Right lobe of liver (tissue), 6 donors: ENCODE measurements at regions not wholly inside any gene's neighbourhood (a gene's known extent, or its start where the extent isn't known, plus 50 kb on each side); places are given as distances from the start of the nearest gene placed in this dataset.

Experiments
- ATAC-seq, 4 donors: fragments of 200-7000 bp; cut with Tn5 transposase; one replicate each; pipeline ENCODE4 v1.9.1; 2020; ENCODE audit warnings: mild to moderate bottlenecking in 4 of 4, moderate library complexity in 4 of 4
- DNase-seq, 3 donors: peaks; one replicate each; pipeline ENCODE4 v3.0.0-alpha.2; 2020
- H3K27ac ChIP-seq, 3 donors: fragments of 200-600 bp; one replicate each; pipeline ENCODE4 v1.8.0; 2022
- H3K27me3 ChIP-seq, 2 donors: fragments of 200-600 bp; one replicate each; pipeline ENCODE4 v1.8.0; 2022
- H3K36me3 ChIP-seq, 4 donors: fragments of 200-600 bp; sonication (generic) in 1 of 4; one replicate each; pipeline versions ENCODE4 v1.5.1 to v1.8.0; 2017 to 2022; ENCODE audit warnings: control low read depth in 1 of 4
- H3K4me1 ChIP-seq, 4 donors: fragments of 200-600 bp; sonication (generic) in 1 of 4; one replicate each; pipeline versions ENCODE4 v1.5.1 to v1.8.0; 2017 to 2022; ENCODE audit warnings: control low read depth in 1 of 4
- H3K4me3 ChIP-seq, 3 donors: fragments of 200-600 bp; one replicate each; pipeline ENCODE4 v1.8.0; 2022
- H3K9me3 ChIP-seq, 4 donors: fragments of 200-600 bp; sonication (generic) in 1 of 4; one replicate each; pipeline versions ENCODE4 v1.5.1 to v1.8.0; 2017 to 2022; ENCODE audit warnings: control low read depth in 1 of 4
- CTCF ChIP-seq, 4 donors: fragments of 200-600 bp in 3 of 4; fragments of 450-650 bp in 1 of 4; IDR thresholded peaks; one replicate each; pipeline versions ENCODE4 v1.5.1 to v1.8.0; 2016 to 2022; ENCODE audit warnings: antibody characterized with exemption in 4 of 4, mild to moderate bottlenecking in 2 of 4
- POLR2A ChIP-seq: fragments of 450-650 bp; IDR thresholded peaks from one replicate; pipeline ENCODE4 v1.6.1; 2017; ENCODE audit warnings: antibody characterized with exemption, mild to moderate bottlenecking
- WGBS: methylation state at CpG from one replicate; pipeline ENCODE4 v1.1.6; 2018; ENCODE audit warnings: low coverage, low lambda C conversion rate; ENCODE audit not compliant: insufficient coverage; ENCODE audit errors: missing lambda C conversion rate; 5-methylcytosine and 5-hydroxymethylcytosine counted together
- intact Hi-C, 2 donors: fragments of 100-400 bp; cut with DNase I; formaldehyde crosslinking; loops; one replicate each; pipeline versions ENCODE4 v1.11.2 to v1.14.1; 2022
- donor health status: DM: no; HTN: yes; CAD: no.
- donor health status: DM: no; HTN: no; CAD: no.
- donor health status: DM: no; HTN: no; CAD: no.
- donor health status: DM: no; HTN: yes; CAD: no.
- donor health status: DM: no; HTN: yes; CAD: no.

GRCh38 chr4:30024526-30024925 lies 695.6 kb upstream of the PCDH7 start:
- DNase-seq, result no peak

GRCh38 chr4:30028826-30029225 lies 691.3 kb upstream of the PCDH7 start:
- intact Hi-C loops, result no loop called here
- Histone ChIP-seq H3K36me3 (no peaks in the 10 kb centered on the region), H3K27me3 (no peaks in the 10 kb centered on the region), H3K4me3 (no peak overlapping the region), H3K27ac (no peak overlapping the region), H3K4me1 (no peaks in the 10 kb centered on the region), H3K9me3 (no peaks in the 10 kb centered on the region)
- DNase-seq (no peak), ATAC-seq (no peak)
- TF ChIP-seq POLR2A, result no peak
- TF ChIP-seq CTCF (IDR thresholded peaks at IDR 0.05), result no peak

More at GRCh38 chr4:30024526-30024925, 695.6 kb upstream of the PCDH7 start:
- no peak for ATAC-seq
- no peak overlapping the region for H3K27ac ChIP-seq
- WGBS, result 47% methylated on average over 2 of the region's 2 CpGs
- no peaks in the 10 kb centered on the region for H3K27me3 ChIP-seq
- intact Hi-C loops, result no loop called here
- no peaks in the 10 kb centered on the region for H3K9me3 ChIP-seq
- H3K4me1 ChIP-seq, result no peaks in the 10 kb centered on the region
- no peaks in the 10 kb centered on the region for H3K36me3 ChIP-seq
- no peak for TF ChIP-seq CTCF (IDR thresholded peaks at IDR 0.05)
- TF ChIP-seq POLR2A, result no peak
- H3K4me3 ChIP-seq, result no peak overlapping the region

- H3K27ac ChIP-seq, result no peak overlapping the region
- no peaks in the 10 kb centered on the region for H3K27me3 ChIP-seq
- ATAC-seq (no peak), DNase-seq (no peak)
- no peak overlapping the region for H3K4me3 ChIP-seq
- no peaks in the 10 kb centered on the region for H3K36me3 ChIP-seq
- 50% methylated on average over 5 of the region's 5 CpGs for WGBS
- no peaks in the 10 kb centered on the region for H3K9me3 ChIP-seq
- no peaks in the 10 kb centered on the region for H3K4me1 ChIP-seq
- no peak for TF ChIP-seq CTCF (IDR thresholded peaks at IDR 0.05)
- TF ChIP-seq POLR2A, result no peak
- intact Hi-C loops, result no loop called here
These were observed 664.0 kb upstream of the PCDH7 start for GRCh38 chr4:30056016-30056766.

GRCh38 chr4:30068234-30068633 lies 651.9 kb upstream of the PCDH7 start:
- H3K27ac ChIP-seq, result no peak overlapping the region
- intact Hi-C loops, result no loop called here
- H3K9me3 ChIP-seq, result no peaks in the 10 kb centered on the region
- H3K4me1 ChIP-seq, result no peaks in the 10 kb centered on the region
- TF ChIP-seq CTCF (IDR thresholded peaks at IDR 0.05), result no peak
- TF ChIP-seq POLR2A, result no peak
- no peaks in the 10 kb centered on the region for H3K36me3 ChIP-seq
- ATAC-seq (no peak), DNase-seq (no peak)
- H3K4me3 ChIP-seq, result no peak overlapping the region
- WGBS, result 50% methylated on average over 1 of the region's 1 CpG
- H3K27me3 ChIP-seq, result no peaks in the 10 kb centered on the region
